ENCODE measurements at regions not wholly inside any gene's neighbourhood (a gene's known extent, or its start where the extent isn't known, plus 50 kb on each side); places are given as distances from the start of the nearest gene placed in this dataset.

DNA sequence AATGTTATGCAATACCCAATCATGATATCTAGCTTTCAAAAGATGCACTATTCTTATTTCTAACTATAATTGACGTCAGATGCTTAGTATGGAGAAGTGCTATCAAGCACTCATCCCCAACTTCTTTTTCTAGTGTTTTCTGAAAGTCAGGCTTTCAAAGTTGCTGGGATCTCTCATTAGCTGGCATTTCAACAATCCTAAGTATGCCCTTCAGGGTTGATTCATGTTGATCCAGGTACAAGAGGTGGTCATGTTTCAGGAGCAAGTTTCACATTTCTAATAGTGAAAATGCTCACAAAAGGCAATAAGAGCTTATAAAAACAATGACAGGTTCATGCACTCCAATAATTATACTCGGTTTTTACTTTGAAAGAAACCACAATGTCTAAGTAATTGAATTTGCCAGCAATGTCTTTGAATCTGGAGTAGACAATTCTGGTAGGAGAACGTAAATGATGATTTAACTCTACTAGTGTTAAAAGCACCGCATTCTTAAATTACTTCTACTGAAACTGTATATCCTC, 193.7 kb upstream of the KHDRBS2 start:
- no peaks in the 10 kb centered on the region for H3K9me3 ChIP-seq
- no peaks in the 10 kb centered on the region for H3K4me1 ChIP-seq
- H3K4me3 ChIP-seq: no peak overlapping the region
- H3K9ac ChIP-seq (ENCODE audit: low read depth in 2 of 2, low read length in 2 of 2): no peak overlapping the region
- DNase-seq: no peak
- H3K27me3 ChIP-seq: no peaks in the 10 kb centered on the region
- TF ChIP-seq, protein P1, sequence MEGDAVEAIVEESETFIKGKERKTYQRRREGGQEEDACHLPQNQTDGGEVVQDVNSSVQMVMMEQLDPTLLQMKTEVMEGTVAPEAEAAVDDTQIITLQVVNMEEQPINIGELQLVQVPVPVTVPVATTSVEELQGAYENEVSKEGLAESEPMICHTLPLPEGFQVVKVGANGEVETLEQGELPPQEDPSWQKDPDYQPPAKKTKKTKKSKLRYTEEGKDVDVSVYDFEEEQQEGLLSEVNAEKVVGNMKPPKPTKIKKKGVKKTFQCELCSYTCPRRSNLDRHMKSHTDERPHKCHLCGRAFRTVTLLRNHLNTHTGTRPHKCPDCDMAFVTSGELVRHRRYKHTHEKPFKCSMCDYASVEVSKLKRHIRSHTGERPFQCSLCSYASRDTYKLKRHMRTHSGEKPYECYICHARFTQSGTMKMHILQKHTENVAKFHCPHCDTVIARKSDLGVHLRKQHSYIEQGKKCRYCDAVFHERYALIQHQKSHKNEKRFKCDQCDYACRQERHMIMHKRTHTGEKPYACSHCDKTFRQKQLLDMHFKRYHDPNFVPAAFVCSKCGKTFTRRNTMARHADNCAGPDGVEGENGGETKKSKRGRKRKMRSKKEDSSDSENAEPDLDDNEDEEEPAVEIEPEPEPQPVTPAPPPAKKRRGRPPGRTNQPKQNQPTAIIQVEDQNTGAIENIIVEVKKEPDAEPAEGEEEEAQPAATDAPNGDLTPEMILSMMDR (IDR thresholded peaks at IDR 0.05): no peak
- no peak overlapping the region for H3K27ac ChIP-seq
- intact Hi-C loops (cut with DNase I): no loop called here
- no peaks in the 10 kb centered on the region for H3K36me3 ChIP-seq

DNA sequence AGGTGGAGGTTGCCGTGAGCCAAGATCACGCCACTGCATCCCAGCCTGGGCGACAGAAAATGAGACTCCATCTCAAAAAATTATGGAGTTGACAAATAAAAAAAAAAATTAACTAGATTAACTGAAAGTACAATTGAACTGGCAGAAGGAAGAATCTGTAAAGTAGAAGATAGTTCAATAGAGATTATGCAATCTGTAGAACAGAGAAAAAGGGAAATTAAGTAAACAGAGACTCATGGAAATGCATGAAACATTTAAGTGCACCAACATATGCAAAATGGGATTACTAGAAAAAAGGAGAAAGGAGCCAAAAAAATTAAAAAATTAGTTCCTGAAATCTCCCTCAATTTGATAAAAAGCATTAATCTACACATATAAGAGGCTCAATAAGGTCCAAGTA, 188.8 kb upstream of the KHDRBS2 start:
- Histone ChIP-seq H3K9ac (ENCODE audit: low read depth in 2 of 2, low read length in 2 of 2) (no peak overlapping the region), H3K4me1 (no peaks in the 10 kb centered on the region), H3K4me3 (no peak overlapping the region), H3K36me3 (no peaks in the 10 kb centered on the region), H3K27ac (no peak overlapping the region), H3K9me3 (no peaks in the 10 kb centered on the region), H3K27me3 (no peaks in the 10 kb centered on the region)
- intact Hi-C loops (cut with DNase I): no loop called here
- DNase-seq: no peak
- TF ChIP-seq, protein P1 (IDR thresholded peaks at IDR 0.05): no peak

DNA sequence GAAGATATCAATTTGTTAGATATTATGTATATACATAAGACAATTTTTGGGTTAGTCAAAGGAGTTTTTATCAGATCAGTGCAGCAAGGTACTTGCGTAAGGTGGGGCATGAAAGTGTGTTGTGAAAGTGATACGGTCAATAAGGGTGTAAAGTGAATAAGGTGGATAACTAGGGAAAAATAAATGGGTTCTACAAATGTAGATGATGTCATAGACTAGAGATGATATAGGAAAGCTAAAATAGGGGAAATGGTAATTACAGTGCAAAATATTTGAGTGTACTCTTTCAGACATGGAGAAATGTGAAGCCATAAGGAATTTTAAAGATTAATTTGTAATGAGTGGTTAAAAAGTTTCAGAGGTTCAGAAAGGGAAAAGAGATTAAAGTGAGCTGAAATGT, 180.6 kb upstream of the KHDRBS2 start:
- Histone ChIP-seq H3K36me3 (no peaks in the 10 kb centered on the region), H3K9ac (ENCODE audit: low read depth in 2 of 2, low read length in 2 of 2) (no peak overlapping the region), H3K4me1 (no peaks in the 10 kb centered on the region), H3K9me3 (no peaks in the 10 kb centered on the region), H3K27ac (no peak overlapping the region), H3K4me3 (no peak overlapping the region), H3K27me3 (no peaks in the 10 kb centered on the region)
- no peak for DNase-seq
- TF ChIP-seq, protein P1 (IDR thresholded peaks at IDR 0.05): no peak
- intact Hi-C loops (cut with DNase I): no loop called here

DNA sequence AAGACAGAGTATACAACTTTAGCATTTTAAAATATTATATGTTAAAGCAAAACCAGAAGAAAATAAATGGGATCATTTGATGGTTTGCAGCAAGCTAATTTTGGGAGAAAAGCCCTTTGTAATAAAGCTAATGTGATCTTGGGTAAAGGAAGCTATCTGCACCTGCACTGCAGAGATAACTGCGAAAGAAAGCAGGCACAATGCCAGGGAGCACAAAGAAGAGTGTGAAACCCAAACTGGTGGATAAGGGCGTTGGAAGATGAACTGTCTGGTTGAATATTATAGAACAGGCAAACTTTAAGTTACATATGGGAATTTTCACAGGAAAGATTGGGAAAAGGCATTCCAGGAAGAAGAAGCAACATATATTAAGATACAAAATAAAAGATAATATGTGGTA, 179.2 kb upstream of the KHDRBS2 start:
- Histone ChIP-seq H3K27me3 (no peaks in the 10 kb centered on the region), H3K9me3 (no peaks in the 10 kb centered on the region), H3K4me3 (no peak overlapping the region), H3K36me3 (no peaks in the 10 kb centered on the region), H3K9ac (ENCODE audit: low read depth in 2 of 2, low read length in 2 of 2) (no peak overlapping the region), H3K4me1 (no peaks in the 10 kb centered on the region), H3K27ac (no peak overlapping the region)
- no peak for DNase-seq
- intact Hi-C loops (cut with DNase I): no loop called here
- TF ChIP-seq, protein P1 (IDR thresholded peaks at IDR 0.05): no peak

DNA sequence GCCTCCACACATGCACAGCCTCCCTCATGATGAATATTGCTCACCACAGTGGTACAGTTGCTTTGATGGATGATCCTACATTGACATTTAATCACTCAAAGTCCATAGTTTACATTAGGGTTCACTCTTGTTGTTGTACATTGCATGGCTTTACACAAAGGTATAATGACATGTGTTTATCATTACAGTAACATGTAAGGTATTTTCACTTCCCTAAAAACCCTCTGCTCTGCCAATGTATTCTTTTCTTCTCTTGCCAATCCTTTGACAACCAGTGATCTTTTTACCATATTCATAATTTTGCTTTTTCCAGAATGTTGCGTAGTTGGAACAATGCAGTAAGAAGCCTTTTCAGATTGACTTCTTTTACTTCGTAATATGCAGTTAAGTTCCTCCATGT, 166.6 kb upstream of the KHDRBS2 start:
- DNase-seq: no peak
- no peak overlapping the region for H3K4me3 ChIP-seq
- no peak overlapping the region for H3K9ac ChIP-seq (ENCODE audit: low read depth in 2 of 2, low read length in 2 of 2)
- H3K27ac ChIP-seq: no peak overlapping the region
- intact Hi-C loops (cut with DNase I): no loop called here
- H3K36me3 ChIP-seq: no peaks in the 10 kb centered on the region
- H3K27me3 ChIP-seq: no peaks in the 10 kb centered on the region
- TF ChIP-seq, protein P1 (IDR thresholded peaks at IDR 0.05): no peak
- H3K4me1 ChIP-seq: no peaks in the 10 kb centered on the region
- no peaks in the 10 kb centered on the region for H3K9me3 ChIP-seq

Data from colonic mucosa (tissue), 4 donors.